ENCODE measurements at regions not wholly inside any gene's neighbourhood (a gene's known extent, or its start where the extent isn't known, plus 50 kb on each side); places are given as distances from the start of the nearest gene placed in this dataset.

DNA sequence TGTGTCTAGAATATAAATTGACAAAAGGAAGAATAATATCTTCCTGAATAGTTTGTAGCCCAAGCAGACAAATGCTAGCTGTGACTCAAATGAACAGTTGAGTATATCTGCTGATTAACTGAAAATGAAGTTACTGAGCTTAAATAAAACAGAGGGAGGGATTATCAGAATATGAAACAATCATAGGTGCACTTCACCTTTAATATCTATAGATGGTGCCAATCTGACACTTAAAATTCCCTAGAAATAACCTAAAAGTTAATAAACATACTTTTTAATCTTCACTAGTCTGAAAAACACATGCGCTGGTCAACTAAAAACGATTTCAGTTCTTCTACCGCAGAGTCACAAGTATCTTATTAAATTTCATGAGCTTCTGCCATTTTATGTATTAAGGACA, 280.8 kb upstream of the RASA1 start:
- Histone ChIP-seq H3K4me1 (ENCODE audit: insufficient read depth, insufficient read length) (no peaks in the 10 kb centered on the region), H3K4me3 (ENCODE audit: insufficient read length, low read depth) (no peak overlapping the region), H3K9me3 (ENCODE audit: insufficient read depth, low read length) (no peaks in the 10 kb centered on the region), H3K27me3 (ENCODE audit: insufficient read depth, insufficient read length) (no peaks in the 10 kb centered on the region), H3K9ac (ENCODE audit: insufficient read length, low read depth) (no peak overlapping the region), H3K36me3 (ENCODE audit: insufficient read depth, insufficient read length, low read length) (no peaks in the 10 kb centered on the region)
- TF ChIP-seq YY1 (IDR thresholded peaks at IDR 0.05; ENCODE audit: insufficient read depth, insufficient read length) (no peak), SUZ12 (IDR thresholded peaks at IDR 0.05; ENCODE audit: extremely low read depth, insufficient read depth, insufficient read length) (no peak), ZNF274 (IDR thresholded peaks at IDR 0.05; ENCODE audit: low read depth, low read length) (no peak)
- DNase-seq (ENCODE audit: low read depth, low spot score): no peak

GRCh38 chr5:86997516-86997915, 270.2 kb upstream of the RASA1 start:
- Histone ChIP-seq H3K36me3 (ENCODE audit: insufficient read depth, insufficient read length, low read length) (no peaks in the 10 kb centered on the region), H3K4me1 (ENCODE audit: insufficient read depth, insufficient read length) (no peaks in the 10 kb centered on the region), H3K9me3 (ENCODE audit: insufficient read depth, low read length) (no peaks in the 10 kb centered on the region), H3K9ac (ENCODE audit: insufficient read length, low read depth) (no peak overlapping the region), H3K4me3 (ENCODE audit: insufficient read length, low read depth) (no peak overlapping the region), H3K27me3 (ENCODE audit: insufficient read depth, insufficient read length) (no peaks in the 10 kb centered on the region)
- TF ChIP-seq SUZ12 (IDR thresholded peaks at IDR 0.05; ENCODE audit: extremely low read depth, insufficient read depth, insufficient read length): no peak
- no peak for TF ChIP-seq ZNF274 (IDR thresholded peaks at IDR 0.05; ENCODE audit: low read depth, low read length)
- TF ChIP-seq YY1 (IDR thresholded peaks at IDR 0.05; ENCODE audit: insufficient read depth, insufficient read length): no peak
- no peak for DNase-seq (ENCODE audit: low read depth, low spot score)

- no peak overlapping the region for H3K9ac ChIP-seq (ENCODE audit: insufficient read length, low read depth)
- TF ChIP-seq SUZ12 (IDR thresholded peaks at IDR 0.05; ENCODE audit: extremely low read depth, insufficient read depth, insufficient read length) (no peak), YY1 (IDR thresholded peaks at IDR 0.05; ENCODE audit: insufficient read depth, insufficient read length) (no peak), ZNF274 (IDR thresholded peaks at IDR 0.05; ENCODE audit: low read depth, low read length) (no peak)
- no peak overlapping the region for H3K4me3 ChIP-seq (ENCODE audit: insufficient read length, low read depth)
- H3K9me3 ChIP-seq (ENCODE audit: insufficient read depth, low read length): no peaks in the 10 kb centered on the region
- H3K27me3 ChIP-seq (ENCODE audit: insufficient read depth, insufficient read length): no peaks in the 10 kb centered on the region
- no peak for DNase-seq (ENCODE audit: low read depth, low spot score)
- H3K36me3 ChIP-seq (ENCODE audit: insufficient read depth, insufficient read length, low read length): no peaks in the 10 kb centered on the region
- no peaks in the 10 kb centered on the region for H3K4me1 ChIP-seq (ENCODE audit: insufficient read depth, insufficient read length)
Measured at GRCh38 chr5:86999951-87000350, 267.7 kb upstream of the RASA1 start.

DNA sequence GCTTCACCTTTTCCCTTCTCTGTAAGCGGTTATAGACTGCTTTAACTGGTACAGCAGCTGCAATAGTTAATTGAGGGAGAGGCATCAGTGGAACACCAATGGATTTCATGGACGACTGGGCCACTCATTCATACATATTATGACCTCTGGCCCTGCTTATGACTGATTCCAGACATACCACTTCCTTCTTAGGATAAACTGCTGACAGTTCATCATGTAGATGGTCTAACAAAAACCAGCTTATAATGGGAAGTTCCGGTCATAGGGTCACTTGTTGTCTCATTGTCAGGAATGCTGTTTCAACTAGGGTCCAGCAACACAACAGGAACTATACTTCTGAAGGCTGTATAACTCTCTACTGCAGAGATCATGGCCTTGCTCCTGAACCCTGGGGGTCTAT, 265.2 kb upstream of the RASA1 start:
- Histone ChIP-seq H3K27me3 (ENCODE audit: insufficient read depth, insufficient read length) (no peaks in the 10 kb centered on the region), H3K4me3 (ENCODE audit: insufficient read length, low read depth) (no peak overlapping the region), H3K4me1 (ENCODE audit: insufficient read depth, insufficient read length) (no peaks in the 10 kb centered on the region), H3K9ac (ENCODE audit: insufficient read length, low read depth) (no peak overlapping the region), H3K9me3 (ENCODE audit: insufficient read depth, low read length) (no peaks in the 10 kb centered on the region), H3K36me3 (ENCODE audit: insufficient read depth, insufficient read length, low read length) (no peaks in the 10 kb centered on the region)
- DNase-seq (ENCODE audit: low read depth, low spot score): no peak
- no peak for TF ChIP-seq SUZ12 (IDR thresholded peaks at IDR 0.05; ENCODE audit: extremely low read depth, insufficient read depth, insufficient read length)
- TF ChIP-seq ZNF274 (IDR thresholded peaks at IDR 0.05; ENCODE audit: low read depth, low read length): no peak
- no peak for TF ChIP-seq YY1 (IDR thresholded peaks at IDR 0.05; ENCODE audit: insufficient read depth, insufficient read length)

DNA sequence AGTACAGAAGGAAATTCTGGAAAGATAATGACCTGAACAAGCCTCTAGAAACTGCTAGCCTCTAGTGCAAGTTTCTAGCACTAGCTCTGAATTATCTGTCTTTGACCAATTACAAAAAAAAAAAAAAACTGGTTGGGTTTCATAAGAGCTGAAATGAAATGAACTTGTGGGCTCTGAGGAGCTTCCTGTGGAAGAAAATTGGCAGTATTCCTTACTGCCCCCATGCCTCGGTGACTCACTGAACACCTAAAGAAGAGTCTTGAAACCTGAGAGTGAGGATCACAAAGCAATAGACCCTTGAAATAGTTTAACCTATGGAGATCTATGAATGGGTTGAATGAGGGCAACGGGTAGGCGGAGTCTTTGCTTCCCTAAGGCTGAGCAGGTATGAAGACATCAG, 263.6 kb upstream of the RASA1 start:
- no peaks in the 10 kb centered on the region for H3K9me3 ChIP-seq (ENCODE audit: insufficient read depth, low read length)
- DNase-seq (ENCODE audit: low read depth, low spot score): no peak
- no peak overlapping the region for H3K9ac ChIP-seq (ENCODE audit: insufficient read length, low read depth)
- no peak for TF ChIP-seq YY1 (IDR thresholded peaks at IDR 0.05; ENCODE audit: insufficient read depth, insufficient read length)
- no peak for TF ChIP-seq SUZ12 (IDR thresholded peaks at IDR 0.05; ENCODE audit: extremely low read depth, insufficient read depth, insufficient read length)
- no peak for TF ChIP-seq ZNF274 (IDR thresholded peaks at IDR 0.05; ENCODE audit: low read depth, low read length)
- no peaks in the 10 kb centered on the region for H3K27me3 ChIP-seq (ENCODE audit: insufficient read depth, insufficient read length)
- H3K4me3 ChIP-seq (ENCODE audit: insufficient read length, low read depth): no peak overlapping the region
- no peaks in the 10 kb centered on the region for H3K4me1 ChIP-seq (ENCODE audit: insufficient read depth, insufficient read length)
- no peaks in the 10 kb centered on the region for H3K36me3 ChIP-seq (ENCODE audit: insufficient read depth, insufficient read length, low read length)

- TF ChIP-seq SUZ12 (IDR thresholded peaks at IDR 0.05; ENCODE audit: extremely low read depth, insufficient read depth, insufficient read length): no peak
- Histone ChIP-seq H3K36me3 (ENCODE audit: insufficient read depth, insufficient read length, low read length) (no peaks in the 10 kb centered on the region), H3K4me3 (ENCODE audit: insufficient read length, low read depth) (no peak overlapping the region), H3K9ac (ENCODE audit: insufficient read length, low read depth) (no peak overlapping the region), H3K9me3 (ENCODE audit: insufficient read depth, low read length) (no peaks in the 10 kb centered on the region), H3K4me1 (ENCODE audit: insufficient read depth, insufficient read length) (no peaks in the 10 kb centered on the region), H3K27me3 (ENCODE audit: insufficient read depth, insufficient read length) (no peaks in the 10 kb centered on the region)
- no peak for DNase-seq (ENCODE audit: low read depth, low spot score)
Measured at GRCh38 chr5:87007737-87008136, 259.9 kb upstream of the RASA1 start.

DNA sequence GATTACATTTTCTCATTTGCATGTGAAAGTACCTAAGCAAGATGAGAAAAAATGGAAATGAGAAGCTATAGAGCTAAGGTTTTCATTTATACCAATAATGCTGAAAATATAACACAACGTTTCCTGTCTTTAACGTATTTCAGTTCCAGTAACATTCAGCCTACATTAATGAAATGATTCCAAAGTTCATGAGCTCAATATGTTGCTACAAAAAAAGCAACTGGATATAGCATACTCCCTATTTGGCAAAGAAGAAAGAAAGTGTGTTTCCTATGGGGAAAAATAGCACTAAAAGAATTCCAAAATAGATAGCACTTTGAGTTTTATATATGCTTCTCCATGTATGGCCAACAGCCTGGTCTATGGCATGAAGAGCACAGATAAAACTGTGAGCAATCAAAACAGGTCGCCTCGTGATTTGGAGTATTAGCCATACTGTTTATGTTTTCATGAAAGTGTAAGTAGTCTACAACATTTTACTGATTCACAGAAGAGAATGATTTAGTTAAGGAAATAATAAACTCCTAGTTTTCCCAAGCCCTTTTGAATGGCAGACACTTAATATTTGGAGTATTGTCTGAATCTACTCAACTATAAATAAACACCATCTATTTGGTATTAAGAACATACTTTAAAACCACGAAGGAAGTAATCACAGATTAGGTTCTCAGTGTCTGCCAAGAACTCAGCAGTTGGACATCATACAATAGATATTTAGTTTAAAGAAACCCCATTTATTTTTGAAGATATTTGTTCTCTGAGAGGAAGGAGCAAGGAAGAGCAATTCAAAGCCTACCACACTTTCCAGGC, 258.7 kb upstream of the RASA1 start:
- Histone ChIP-seq H3K9me3 (ENCODE audit: insufficient read depth, low read length) (no peaks in the 10 kb centered on the region), H3K9ac (ENCODE audit: insufficient read length, low read depth) (no peak overlapping the region), H3K27me3 (ENCODE audit: insufficient read depth, insufficient read length) (no peaks in the 10 kb centered on the region), H3K4me1 (ENCODE audit: insufficient read depth, insufficient read length) (no peaks in the 10 kb centered on the region), H3K4me3 (ENCODE audit: insufficient read length, low read depth) (no peak overlapping the region), H3K36me3 (ENCODE audit: insufficient read depth, insufficient read length, low read length) (no peaks in the 10 kb centered on the region)
- TF ChIP-seq YY1 (IDR thresholded peaks at IDR 0.05; ENCODE audit: insufficient read depth, insufficient read length) (no peak), SUZ12 (IDR thresholded peaks at IDR 0.05; ENCODE audit: extremely low read depth, insufficient read depth, insufficient read length) (no peak), ZNF274 (IDR thresholded peaks at IDR 0.05; ENCODE audit: low read depth, low read length) (no peak)
- no peak for DNase-seq (ENCODE audit: low read depth, low spot score)

All from NT2/D1 (cell line).